OCI-LY3 (cell line): ENCODE measurements at regions not wholly inside any gene's neighbourhood (a gene's known extent, or its start where the extent isn't known, plus 50 kb on each side); places are given as distances from the start of the nearest gene placed in this dataset.

ENCODE experiments used
- CTCF ChIP-seq: fragments of 200-600, 300-600 bp; sonication (generic); IDR thresholded peaks from 2 replicates; pipeline ENCODE4 v1.5.1; 2014; ENCODE audit warnings: antibody characterized with exemption, low read length, low read depth
- EZH2phosphoT487 ChIP-seq: fragments of 200-600 bp; shearing (Covaris generic); IDR thresholded peaks from 2 replicates; pipeline ENCODE4 v1.6.1; 2018; ENCODE audit warnings: antibody characterized with exemption, mixed run types, low read depth

- no peak for TF ChIP-seq CTCF
- TF ChIP-seq EZH2phosphoT487: no peak
These were observed 483.6 kb downstream of the GADD45G start for GRCh38 chr9:90088434-90088833.
